ENCODE measurements at regions not wholly inside any gene's neighbourhood (a gene's known extent, or its start where the extent isn't known, plus 50 kb on each side); places are given as distances from the start of the nearest gene placed in this dataset.

- Histone ChIP-seq H3K27ac (ENCODE audit: low read depth in 2 of 2, low read length in 2 of 2) (no peak overlapping the region), H3K4me3 (ENCODE audit: low read length in 3 of 3) (no peak overlapping the region), H3K4me1 (ENCODE audit: control insufficient read depth in 2 of 3, insufficient read depth in 2 of 3, low read depth in 1 of 3, low read length in 3 of 3) (no peaks in the 10 kb centered on the region), H3K27me3 (ENCODE audit: control insufficient read depth, insufficient read depth, low read length) (no peaks in the 10 kb centered on the region), H3K9me3 (ENCODE audit: control insufficient read depth in 2 of 3, insufficient read depth in 1 of 3, low read length in 3 of 3) (no peaks in the 10 kb centered on the region), H3K9ac (ENCODE audit: low read length in 3 of 3) (no peak overlapping the region), H3K36me3 (ENCODE audit: control insufficient read depth in 2 of 3, insufficient read depth in 3 of 3, low read length in 3 of 3) (no peaks in the 10 kb centered on the region)
- TF ChIP-seq CTCF (IDR thresholded peaks at IDR 0.05; ENCODE audit: borderline replicate concordance, extremely low read depth, insufficient read depth) = no peak
- DNase-seq (no peak), FAIRE-seq (no peak)
- intact Hi-C loops (cut with DNase I) = no loop called here
Measured at GRCh38 chr6:74651948-74652842, 553.7 kb downstream of the COL12A1 start.

GRCh38 chr6:74650668-74651067 is 555.2 kb downstream of the COL12A1 start:
- Histone ChIP-seq H3K4me1 (ENCODE audit: control insufficient read depth in 2 of 3, insufficient read depth in 2 of 3, low read depth in 1 of 3, low read length in 3 of 3) (no peaks in the 10 kb centered on the region), H3K4me3 (ENCODE audit: low read length in 3 of 3) (no peak overlapping the region), H3K9ac (ENCODE audit: low read length in 3 of 3) (no peak overlapping the region), H3K9me3 (ENCODE audit: control insufficient read depth in 2 of 3, insufficient read depth in 1 of 3, low read length in 3 of 3) (no peaks in the 10 kb centered on the region), H3K27me3 (ENCODE audit: control insufficient read depth, insufficient read depth, low read length) (no peaks in the 10 kb centered on the region), H3K36me3 (ENCODE audit: control insufficient read depth in 2 of 3, insufficient read depth in 3 of 3, low read length in 3 of 3) (no peaks in the 10 kb centered on the region), H3K27ac (ENCODE audit: low read depth in 2 of 2, low read length in 2 of 2) (no peak overlapping the region)
- DNase-seq (no peak), FAIRE-seq (no peak)
- intact Hi-C loops (cut with DNase I) = no loop called here
- TF ChIP-seq CTCF (IDR thresholded peaks at IDR 0.05; ENCODE audit: borderline replicate concordance, extremely low read depth, insufficient read depth) = no peak

GRCh38 chr6:74646461-74646860 is 559.4 kb downstream of the COL12A1 start:
- no peak for FAIRE-seq
- no peak for TF ChIP-seq CTCF (IDR thresholded peaks at IDR 0.05; ENCODE audit: borderline replicate concordance, extremely low read depth, insufficient read depth)
- no peak for DNase-seq
- intact Hi-C loops (cut with DNase I) = no loop called here
- no peaks in the 10 kb centered on the region for H3K9me3 ChIP-seq (ENCODE audit: control insufficient read depth in 2 of 3, insufficient read depth in 1 of 3, low read length in 3 of 3)
- H3K4me3 ChIP-seq (ENCODE audit: low read length in 3 of 3) = no peak overlapping the region
- H3K27ac ChIP-seq (ENCODE audit: low read depth in 2 of 2, low read length in 2 of 2) = no peak overlapping the region
- H3K27me3 ChIP-seq (ENCODE audit: control insufficient read depth, insufficient read depth, low read length) = no peaks in the 10 kb centered on the region
- no peak overlapping the region for H3K9ac ChIP-seq (ENCODE audit: low read length in 3 of 3)
- no peaks in the 10 kb centered on the region for H3K36me3 ChIP-seq (ENCODE audit: control insufficient read depth in 2 of 3, insufficient read depth in 3 of 3, low read length in 3 of 3)
- H3K4me1 ChIP-seq (ENCODE audit: control insufficient read depth in 2 of 3, insufficient read depth in 2 of 3, low read depth in 1 of 3, low read length in 3 of 3) = no peaks in the 10 kb centered on the region
